GM18498 (cell line): ENCODE measurements at regions not wholly inside any gene's neighbourhood (a gene's known extent, or its start where the extent isn't known, plus 50 kb on each side); places are given as distances from the start of the nearest gene placed in this dataset.

Experiments
- ATAC-seq: cut with Tn5 transposase; IDR thresholded peaks from one replicate; pipeline ENCODE4 v1.9.1; 2021; ENCODE audit warnings: mild to moderate bottlenecking, moderate library complexity; ENCODE audit not compliant: unreplicated experiment

DNA sequence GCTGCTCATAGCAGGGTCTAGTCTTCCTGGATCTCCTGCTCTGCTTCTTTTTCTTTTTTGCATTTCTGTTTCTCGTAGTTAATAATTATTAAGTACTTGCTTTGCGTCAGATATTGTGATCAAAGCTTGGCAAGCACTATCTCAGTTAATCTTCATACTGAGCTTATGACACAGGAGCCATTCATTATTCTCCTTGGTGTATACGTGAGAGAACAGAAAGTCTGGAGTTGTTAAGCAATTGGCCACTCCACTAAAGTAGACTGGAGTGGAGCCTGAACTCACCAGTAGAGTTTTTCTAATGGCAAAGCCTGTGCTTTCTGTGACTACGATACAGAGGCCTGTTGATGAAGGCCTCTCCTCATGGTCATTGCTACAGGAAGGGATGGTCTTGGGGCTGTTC lies 285.9 kb downstream of the RFC3 start:
- ATAC-seq = no peak

DNA sequence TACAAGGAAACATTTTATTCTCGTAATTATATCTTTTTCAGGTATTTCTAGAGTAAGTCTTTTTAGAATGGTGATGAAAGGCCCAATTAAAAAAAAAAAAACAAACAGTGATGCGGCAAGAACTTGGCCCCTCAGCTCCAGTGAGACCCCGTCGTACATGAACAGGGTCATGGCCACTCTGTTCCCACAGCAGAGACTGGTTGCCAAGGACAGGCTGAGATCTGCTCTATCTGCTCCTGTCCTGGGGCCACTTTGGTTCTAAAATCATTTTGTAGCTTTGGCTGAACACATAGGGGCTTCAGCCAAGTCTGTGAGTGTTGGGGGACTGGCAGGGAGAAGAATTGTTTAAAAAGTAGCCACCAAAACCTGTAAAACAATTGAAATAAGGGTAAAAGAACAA lies 286.9 kb downstream of the RFC3 start:
- no peak for ATAC-seq

DNA sequence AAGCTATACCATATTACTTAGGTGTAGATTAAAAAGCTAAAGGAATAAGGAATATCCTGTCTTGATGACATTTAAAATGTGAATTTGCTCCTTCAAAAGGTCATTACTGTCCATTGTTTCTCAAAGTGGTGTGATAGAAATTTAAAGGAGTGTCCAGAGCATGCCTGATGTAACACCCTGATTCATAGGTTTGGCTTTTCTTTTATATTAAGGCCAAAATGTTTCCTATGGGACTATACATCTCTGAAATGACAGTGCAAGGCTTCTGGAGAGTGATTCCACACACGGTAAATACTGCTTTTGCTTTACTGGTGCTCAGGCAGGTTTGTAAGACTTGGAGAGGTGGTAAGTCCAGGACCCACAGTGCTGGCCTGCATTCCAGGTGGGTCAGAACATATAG lies 289.9 kb downstream of the RFC3 start:
- ATAC-seq = no peak

DNA sequence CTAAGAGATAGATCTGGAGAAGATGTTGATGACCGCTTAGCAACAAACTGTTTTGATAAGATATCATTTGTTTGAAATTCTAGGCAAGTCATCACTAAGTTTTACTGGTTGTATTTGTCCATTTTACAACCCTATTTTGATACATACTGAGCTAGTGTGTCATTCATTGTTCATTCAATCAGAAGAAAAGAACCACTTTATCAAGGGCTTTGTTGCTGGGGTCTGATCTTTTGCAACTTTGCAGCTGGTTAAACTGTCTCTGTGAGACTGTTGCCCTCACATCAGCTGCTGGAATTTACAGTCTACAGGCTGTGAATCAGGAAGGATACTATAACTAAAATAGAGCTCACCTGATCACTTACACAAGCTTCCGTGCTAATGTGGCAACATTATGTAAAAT lies 290.5 kb downstream of the RFC3 start:
- no peak for ATAC-seq

DNA sequence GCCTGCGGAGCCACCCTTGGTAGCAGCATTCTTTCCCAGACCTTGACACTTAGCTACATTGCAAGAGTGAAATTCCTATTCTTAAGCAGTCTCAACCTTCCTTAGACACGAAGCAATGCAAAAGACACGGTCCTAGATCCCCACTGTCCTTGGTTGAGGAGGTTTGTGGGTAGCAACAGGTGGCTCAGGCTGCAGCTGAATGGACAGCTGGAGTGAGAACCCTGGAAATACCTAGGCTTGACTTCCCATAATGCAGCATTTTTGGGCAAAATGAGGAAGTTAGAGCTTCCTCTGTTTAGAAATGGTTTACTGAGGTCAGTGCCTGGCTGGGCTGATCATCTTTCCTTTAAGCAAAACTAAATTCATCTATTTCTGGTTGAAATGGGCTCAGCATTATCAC lies 296.6 kb downstream of the RFC3 start:
- no peak for ATAC-seq

- ATAC-seq = no peak
These were observed 298.7 kb downstream of the RFC3 start for GRCh38 chr13:34116651-34117050.

DNA sequence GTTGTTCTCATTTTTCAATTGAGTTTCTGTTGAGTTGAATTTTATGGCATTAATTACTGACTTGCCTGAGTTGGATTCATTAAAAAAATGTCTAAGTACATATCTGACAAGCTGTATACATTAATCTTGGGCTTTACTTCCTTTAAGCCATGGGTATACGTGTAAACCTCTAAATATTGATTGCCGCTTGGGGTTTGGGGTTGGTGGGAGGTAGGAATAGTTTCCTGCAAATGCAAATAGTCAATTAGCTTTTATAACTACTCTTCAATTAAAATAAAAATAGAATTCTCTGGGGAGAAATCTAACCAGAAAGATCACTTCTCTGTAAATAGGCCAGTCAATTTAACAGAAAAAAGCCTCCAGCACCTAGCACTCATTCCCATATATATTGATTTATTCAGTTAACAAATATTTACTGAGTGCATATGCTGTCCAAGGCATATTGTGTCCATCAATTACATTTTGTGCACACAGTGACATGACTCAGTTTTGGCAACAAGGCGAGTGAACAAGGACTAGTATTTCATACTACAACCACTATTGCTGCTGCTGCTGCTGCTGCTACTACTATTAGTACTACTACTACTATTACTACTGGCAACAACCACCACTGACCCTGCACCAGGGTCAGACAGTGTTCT lies 306.8 kb downstream of the RFC3 start:
- ATAC-seq = no peak

- ATAC-seq = no peak
These were observed 309.6 kb downstream of the RFC3 start for GRCh38 chr13:34127523-34127922.

DNA sequence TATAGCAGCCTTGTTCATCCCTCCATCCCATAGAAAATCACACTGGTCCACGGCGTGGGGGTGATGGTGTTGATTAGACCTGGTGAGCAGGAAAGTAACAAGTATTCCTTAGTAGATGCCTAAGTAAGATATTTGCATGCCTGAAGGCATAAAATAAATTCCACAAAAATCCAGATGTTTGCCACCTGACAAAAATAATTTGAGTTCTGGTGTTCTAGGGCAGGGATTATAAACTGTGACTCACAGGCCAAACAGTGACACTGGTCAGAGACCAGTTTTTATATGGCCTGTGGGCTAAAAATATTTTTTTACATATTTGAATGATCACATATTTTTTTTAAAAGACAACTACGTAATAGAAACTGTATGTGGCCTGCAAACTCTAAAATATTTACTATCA lies 310.7 kb downstream of the RFC3 start:
- no peak for ATAC-seq

GRCh38 chr13:34129436-34129835 lies 311.5 kb downstream of the RFC3 start:
- ATAC-seq = no peak

- no peak for ATAC-seq
These were observed 319.3 kb downstream of the RFC3 start for GRCh38 chr13:34137200-34137599.

DNA sequence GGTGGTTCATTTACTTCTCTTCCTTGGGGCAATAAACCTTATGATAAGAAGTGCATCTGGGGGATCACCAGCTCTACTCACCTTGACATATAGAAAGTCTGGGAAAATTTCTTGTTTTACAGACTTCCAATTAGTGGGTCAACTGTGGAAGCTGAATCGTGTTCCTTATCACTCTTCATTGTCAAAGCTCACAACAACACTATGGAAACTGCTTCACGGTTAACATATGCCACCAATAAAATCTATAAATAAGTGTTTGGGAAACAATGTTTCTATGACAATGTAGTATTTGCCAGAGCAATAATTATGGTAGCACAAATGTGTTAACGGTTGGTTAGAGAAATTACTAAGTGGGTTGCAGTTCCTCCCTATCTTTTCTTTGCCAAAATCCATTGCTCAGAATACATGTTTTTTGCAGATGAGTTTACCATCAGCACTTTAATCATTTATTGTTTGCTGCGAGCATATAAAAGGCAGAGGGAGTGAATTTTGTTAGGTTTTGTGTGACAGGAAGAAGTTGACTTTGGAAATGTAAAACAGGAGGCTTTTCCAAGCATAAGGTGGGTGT lies 321.8 kb downstream of the RFC3 start:
- no peak for ATAC-seq

DNA sequence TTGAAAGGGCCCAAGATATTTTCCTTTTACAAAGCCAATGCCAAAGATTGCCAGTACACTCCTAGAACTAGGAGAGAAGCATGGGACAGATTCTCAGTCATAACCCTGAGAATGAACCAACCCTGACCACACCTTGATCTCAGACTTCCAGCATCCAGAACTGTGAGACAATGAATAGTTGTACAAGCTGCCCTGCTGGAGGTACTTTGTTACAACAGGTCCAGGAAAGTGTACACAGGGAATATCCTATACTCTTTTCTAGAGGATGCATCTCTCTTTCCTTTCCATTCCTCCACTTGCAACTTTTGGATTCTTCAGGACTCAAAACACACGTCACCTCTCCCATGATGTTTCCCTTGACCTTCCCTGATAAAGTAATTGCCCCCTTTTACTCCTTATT lies 325.7 kb downstream of the RFC3 start:
- no peak for ATAC-seq

DNA sequence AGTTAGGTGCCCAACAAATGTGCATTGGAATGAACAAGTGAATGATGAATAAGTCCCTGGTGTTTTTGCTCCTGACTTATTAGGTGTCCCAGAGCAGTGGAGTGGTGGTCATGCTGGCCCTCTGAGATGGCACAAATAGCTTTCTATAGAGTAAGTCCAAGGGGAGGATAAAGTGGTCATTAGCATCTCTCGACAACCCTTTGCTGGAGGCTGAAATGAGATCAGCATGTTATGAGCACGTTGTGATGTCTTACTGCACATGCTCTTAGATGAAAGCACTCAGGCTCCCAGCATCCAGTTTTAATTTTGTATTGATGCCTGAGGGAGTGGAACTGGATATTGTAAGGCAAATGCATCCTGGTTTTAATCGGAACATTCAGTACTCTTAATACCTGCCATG lies 326.2 kb downstream of the RFC3 start:
- no peak for ATAC-seq

GRCh38 chr13:34145061-34145460 lies 327.1 kb downstream of the RFC3 start:
- no peak for ATAC-seq

DNA sequence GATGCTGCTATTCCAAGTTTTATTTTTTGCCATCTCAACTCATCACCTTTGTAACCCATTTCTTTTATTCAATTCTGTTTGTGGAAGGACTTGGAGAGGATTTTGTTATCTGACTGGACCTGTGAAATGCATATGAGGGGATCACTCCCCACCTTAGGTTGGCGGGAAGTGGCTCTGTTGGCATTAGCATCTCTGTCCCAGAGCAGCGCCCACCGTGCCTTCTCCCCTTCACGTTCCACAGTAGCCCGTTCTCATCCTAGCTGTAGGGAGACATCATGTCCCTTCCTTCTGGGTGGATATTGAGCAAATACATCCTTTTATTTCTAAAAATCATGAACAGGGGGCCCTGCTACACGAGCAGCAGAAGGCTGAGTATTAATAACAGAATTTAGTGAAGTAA lies 330.4 kb downstream of the RFC3 start:
- ATAC-seq = no peak

- no peak for ATAC-seq
These were observed 333.9 kb downstream of the RFC3 start for GRCh38 chr13:34151885-34152284.

GRCh38 chr13:34152409-34152808 lies 334.5 kb downstream of the RFC3 start:
- no peak for ATAC-seq

DNA sequence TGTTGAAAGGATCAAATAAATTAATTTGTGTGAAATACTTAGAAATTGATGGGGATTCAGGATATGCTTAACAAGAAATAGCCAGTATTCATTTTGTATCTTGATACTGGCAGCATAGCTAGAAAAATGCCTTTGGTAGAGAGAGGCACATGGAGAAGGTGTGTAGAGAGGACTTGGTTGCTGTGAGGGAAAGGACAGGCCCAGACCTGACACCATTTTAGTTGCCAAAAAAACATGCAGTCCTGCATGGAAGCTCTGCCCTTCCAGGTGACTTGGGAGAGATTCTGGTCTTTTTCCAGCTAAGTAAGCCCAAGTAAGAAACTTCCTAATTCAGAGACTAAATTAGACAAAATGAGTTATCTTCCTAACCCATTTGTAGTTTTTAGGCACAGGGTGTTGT lies 335.0 kb downstream of the RFC3 start:
- ATAC-seq = no peak

GRCh38 chr13:34153428-34154180 lies 335.7 kb downstream of the RFC3 start:
- ATAC-seq = no peak

- ATAC-seq = no peak
These were observed 338.1 kb downstream of the RFC3 start for GRCh38 chr13:34155931-34156607.

- peak; percentile 99 for ATAC-seq
These were observed 339.0 kb downstream of the RFC3 start for GRCh38 chr13:34156841-34157365.
